Uterus (tissue), 2 donors: ENCODE measurements at regions not wholly inside any gene's neighbourhood (a gene's known extent, or its start where the extent isn't known, plus 50 kb on each side); places are given as distances from the start of the nearest gene placed in this dataset.
"Not testable (repeated sequence)": the region's sequence is repeated elsewhere in the genome, so short reads cannot be mapped to it uniquely, and the experiment has no call there.

Experiments used
- CTCF ChIP-seq, 4 experiments: fragments of 200-600 bp in 2 of 4; fragments of 450-650 bp in 2 of 4; sonication (generic) in 2 of 4; IDR thresholded peaks; one replicate each; pipeline ENCODE4 v1.5.1; 2016 to 2019; ENCODE audit warnings: antibody characterized with exemption in 4 of 4, mild to moderate bottlenecking in 2 of 4, moderate library complexity in 1 of 4
- POLR2A ChIP-seq, 2 donors: fragments of 450-650 bp; IDR thresholded peaks; one replicate each; pipeline ENCODE4 v1.6.1; 2016; ENCODE audit warnings: antibody characterized with exemption in 2 of 2, mild to moderate bottlenecking in 1 of 2, moderate library complexity in 1 of 2

GRCh38 chr9:65426813-65427212, 141.8 kb upstream of the FOXD4L5 start:
- not testable (repeated sequence) for TF ChIP-seq CTCF, POLR2A (IDR thresholded peaks at IDR 0.05)
